ENCODE measurements at regions not wholly inside any gene's neighbourhood (a gene's known extent, or its start where the extent isn't known, plus 50 kb on each side); places are given as distances from the start of the nearest gene placed in this dataset.

GRCh38 chr6:14051355-14051754 is 66.2 kb upstream of the CD83 start:
- TF ChIP-seq CTCF (IDR thresholded peaks at IDR 0.05; ENCODE audit: low read depth, low read length) (no peak), EZH2phosphoT487 (IDR thresholded peaks at IDR 0.05; ENCODE audit: low read depth) (no peak)

All from OCI-LY3 (cell line).